GM12878 (cell line): ENCODE measurements at regions not wholly inside any gene's neighbourhood (a gene's known extent, or its start where the extent isn't known, plus 50 kb on each side); places are given as distances from the start of the nearest gene placed in this dataset.

Experiments
- ATAC-seq: fragments of 200-7000 bp; cut with Tn5 transposase; 3 replicates; pipeline ENCODE4 v1.9.1; 2020; ENCODE audit warnings: mild to moderate bottlenecking, moderate library complexity
- BruUV-seq: library from RNA; stranded (reverse); fragments of 400-500 nt; replicated peaks from 2 replicates; lab custom pipeline; 2021; lab: Mats Ljungman, UMichigan
- CTCF ChIA-PET: fragments of 300-600 bp; sonication (Branson Sonifier 250); formaldehyde crosslinking; extraction: SDS; loops from one replicate; lab custom pipeline; 2021; ENCODE audit warnings: inconsistent platforms; lab: Yijun Ruan, JAX
- POLR2A ChIA-PET: fragments of 350-600 bp; formaldehyde crosslinking; extraction: SDS; loops from one replicate; lab custom pipeline; 2021; ENCODE audit warnings: inconsistent platforms; lab: Charles Lee
- RAD21 ChIA-PET: fragments of 300-600 bp; sonication (Branson Sonifier 250); formaldehyde crosslinking; loops from one replicate; lab custom pipeline; 2023; ENCODE audit warnings: antibody characterized with exemption; ENCODE audit not compliant: unreplicated experiment; lab: Charles Lee
- SMC1A ChIA-PET: fragments of 300-600 bp; sonication (Branson Sonifier 250); formaldehyde crosslinking; loops from one replicate; lab custom pipeline; 2023; ENCODE audit not compliant: unreplicated experiment, uncharacterized antibody; lab: Charles Lee
- DNase-seq: peaks from one replicate; pipeline ENCODE4 v3.0.0-alpha.2; 2011; ENCODE audit warnings: low read depth, low spot score
- FAIRE-seq: peaks from 3 replicates; lab custom pipeline; 2011; peaks lifted over from hg19 to GRCh38; lab: Jason Lieb, UNC
- H2AFZ ChIP-seq: 2 replicates; pipeline ENCODE4 v1.6.0; 2011; ENCODE audit warnings: low read depth, low read length, control low read depth; ENCODE audit not compliant: control insufficient read depth
- H3K27ac ChIP-seq: 2 replicates; pipeline ENCODE4 v1.5.1; 2011; ENCODE audit warnings: control low read depth; ENCODE audit not compliant: control insufficient read depth, insufficient read depth
- H3K27me3 ChIP-seq, 2 experiments: replicated peaks in 1 of 2; 2 replicates each; pipeline versions ENCODE4 v1.6.0 to v1.6.1; 2011; ENCODE audit warnings: low read length in 1 of 2; ENCODE audit not compliant: control insufficient read depth in 2 of 2, insufficient read depth in 2 of 2
- H3K36me3 ChIP-seq, 2 experiments: 2 replicates each; pipeline ENCODE4 v1.5.1; 2011; ENCODE audit warnings: low read length in 1 of 2; ENCODE audit not compliant: control insufficient read depth in 2 of 2, insufficient read depth in 2 of 2
- H3K4me1 ChIP-seq: 2 replicates; pipeline ENCODE4 v1.6.1; 2011; ENCODE audit warnings: mild to moderate bottlenecking, low read length, moderate library complexity, mixed read lengths; ENCODE audit not compliant: control insufficient read depth, insufficient read depth
- H3K4me2 ChIP-seq: 2 replicates; pipeline ENCODE4 v1.6.0; 2011; ENCODE audit warnings: control low read depth; ENCODE audit not compliant: control insufficient read depth, insufficient read depth
- H3K4me3 ChIP-seq: fragments of 200-600 bp; sonication (generic); 2 replicates; pipeline ENCODE4 v1.5.1; 2016
- H3K79me2 ChIP-seq: 2 replicates; pipeline ENCODE4 v1.6.0; 2011; ENCODE audit warnings: low read length; ENCODE audit not compliant: control insufficient read depth, insufficient read depth
- H3K9ac ChIP-seq: 2 replicates; pipeline ENCODE4 v1.8.0; 2011; ENCODE audit warnings: low read length, control low read depth, mixed read lengths; ENCODE audit not compliant: control insufficient read depth, insufficient read depth
- H3K9me3 ChIP-seq: replicated peaks from 3 replicates; pipeline ENCODE4 v1.5.1; 2011; ENCODE audit warnings: mild to moderate bottlenecking, low read length; ENCODE audit not compliant: control insufficient read depth, insufficient read depth
- H4K20me1 ChIP-seq: 2 replicates; pipeline ENCODE4 v1.6.0; 2011; ENCODE audit not compliant: control insufficient read depth, insufficient read depth
- CHD4 ChIP-seq: fragments of 200-600 bp; sonication (generic); IDR thresholded peaks from 2 replicates; pipeline ENCODE4 v1.6.1; 2016; ENCODE audit warnings: mild to moderate bottlenecking
- CREM ChIP-seq: IDR thresholded peaks from 2 replicates; pipeline ENCODE4 v1.6.1; 2014; ENCODE audit warnings: antibody characterized with exemption, low read depth
- CUX1 ChIP-seq: IDR thresholded peaks from 2 replicates; pipeline ENCODE4 v1.6.1; 2012; ENCODE audit warnings: improper control_type of control experiment, low read depth, low read length; ENCODE audit not compliant: insufficient replicate concordance
- FOXM1 ChIP-seq: IDR thresholded peaks from 2 replicates; pipeline ENCODE4 v1.6.1; 2012; ENCODE audit warnings: low read depth, mild to moderate bottlenecking, inconsistent platforms, low read length, moderate library complexity
- GABPA ChIP-seq: IDR thresholded peaks from 2 replicates; pipeline ENCODE4 v1.6.1; 2014; ENCODE audit warnings: antibody characterized with exemption, low read depth, mild to moderate bottlenecking, inconsistent platforms
- IKZF1 ChIP-seq: fragments of 450-650 bp; conservative IDR thresholded peaks from 2 replicates; pipeline ENCODE4 v1.6.1; 2017; ENCODE audit warnings: antibody characterized with exemption, mild to moderate bottlenecking
- IRF5 ChIP-seq: fragments of 450-650 bp; IDR thresholded peaks from 2 replicates; pipeline ENCODE4 v1.6.1; 2017; ENCODE audit warnings: borderline replicate concordance
- MYB ChIP-seq: fragments of 150-350 bp; IDR thresholded peaks from 2 replicates; pipeline ENCODE4 v1.6.1; 2014; ENCODE audit warnings: mild to moderate bottlenecking, low read depth, low read length, borderline replicate concordance
- NRF1 ChIP-seq: conservative IDR thresholded peaks from 2 replicates; pipeline ENCODE4 v1.6.1; 2011; ENCODE audit warnings: mild to moderate bottlenecking, low read depth, low read length, improper control_type of control experiment
- STAT1 ChIP-seq: fragments of 450-650 bp; conservative IDR thresholded peaks from 2 replicates; pipeline ENCODE4 v1.6.1; 2014; ENCODE audit warnings: antibody characterized with exemption, mild to moderate bottlenecking
- STAT3 ChIP-seq: IDR thresholded peaks from 2 replicates; pipeline ENCODE4 v1.6.1; 2011; ENCODE audit warnings: low read depth, low read length, improper control_type of control experiment
- TAF1 ChIP-seq: IDR thresholded peaks from 2 replicates; pipeline ENCODE4 v1.6.1; 2011; ENCODE audit warnings: mild to moderate bottlenecking, low read depth, low read length, borderline replicate concordance
- TBL1XR1 ChIP-seq: IDR thresholded peaks from 2 replicates; pipeline ENCODE4 v1.6.1; 2012; ENCODE audit warnings: low read depth, low read length, improper control_type of control experiment
- ZNF217 ChIP-seq: fragments of 450-650 bp; IDR thresholded peaks from 2 replicates; pipeline ENCODE4 v1.6.1; 2017; ENCODE audit warnings: antibody characterized with exemption, mild to moderate bottlenecking
- ZNF622 ChIP-seq: fragments of 450-650 bp; IDR thresholded peaks from 2 replicates; pipeline ENCODE4 v1.6.1; 2017; ENCODE audit warnings: mild to moderate bottlenecking, inconsistent platforms
- WGBS: methylation state at CpG from one replicate; pipeline ENCODE4 v1.1.6; 2016; ENCODE audit warnings: low lambda C conversion rate; ENCODE audit not compliant: insufficient replicate concordance, insufficient coverage; ENCODE audit errors: missing lambda C conversion rate; 5-methylcytosine and 5-hydroxymethylcytosine counted together
- in situ Hi-C: fragments of 300-500 bp; cut with MboI; formaldehyde crosslinking; loops from 9 replicates; pipeline ENCODE4 v1.14.3; 2018; ENCODE audit warnings: mixed read lengths
- intact Hi-C: fragments of 100-400 bp; cut with micrococcal nuclease; formaldehyde crosslinking; loops from one replicate; pipeline ENCODE4 v1.14.2; 2022; ENCODE audit not compliant: unreplicated experiment

DNA sequence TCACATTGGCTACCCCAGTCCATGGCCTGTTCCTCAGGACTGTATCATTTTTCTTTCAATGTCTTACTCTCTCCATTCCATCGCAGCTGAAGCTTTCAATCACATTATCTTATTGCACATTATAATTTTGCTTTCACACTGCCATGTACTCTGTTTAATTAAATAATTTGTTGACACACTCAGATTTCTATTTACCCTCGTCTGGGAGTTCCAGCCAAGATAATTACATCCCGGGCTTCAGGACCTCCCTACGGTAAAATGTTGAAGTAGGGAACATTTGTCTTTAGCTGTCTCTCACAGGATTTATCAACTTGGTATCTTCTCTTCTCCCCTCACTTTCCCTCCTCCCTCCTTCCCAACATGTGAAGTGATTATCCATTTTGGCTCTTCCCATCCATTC is 177.2 kb upstream of the RASSF8 start (continued):
- TF ChIP-seq CUX1 (no peak), STAT1 (no peak), GABPA (no peak)

DNA sequence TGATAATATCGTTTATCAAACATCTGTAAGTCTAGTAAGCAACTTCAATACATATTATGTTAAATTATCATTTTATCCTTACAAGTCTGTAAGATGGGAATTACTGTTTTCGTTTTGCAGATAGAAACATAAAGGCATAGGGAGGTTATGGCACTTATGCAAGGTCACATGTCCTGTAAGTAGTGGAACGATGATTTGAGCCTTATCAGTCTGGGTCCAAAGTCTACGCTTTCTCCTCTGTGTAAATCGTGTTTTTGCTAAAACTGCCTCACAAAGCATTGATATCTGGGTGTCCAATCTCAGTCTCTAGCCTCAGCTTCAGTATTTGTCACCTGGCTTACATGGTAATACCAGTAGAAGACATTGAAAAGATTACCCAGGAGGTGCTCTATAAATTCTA is 174.9 kb upstream of the RASSF8 start:
- in situ Hi-C loops (no loop called here), intact Hi-C loops (no loop called here)
- FAIRE-seq = no peak
- no peak for ATAC-seq
- POLR2A ChIA-PET = no interaction called here
- no peaks in the 10 kb centered on the region for H3K36me3 ChIP-seq
- H4K20me1 ChIP-seq = no peaks in the 10 kb centered on the region
- no peaks in the 10 kb centered on the region for H3K79me2 ChIP-seq
- SMC1A ChIA-PET = interaction anchor here (1.0 kb wide), 1 partner anchor 187 kb away, joined by 3 read pairs; no protein-coding TSS in a partner anchor
- TF ChIP-seq MYB (no peak), CREM (no peak), ZNF622 (no peak), STAT3 (no peak), FOXM1 (no peak), ZNF217 (no peak), TBL1XR1 (no peak), CHD4 (no peak), IRF5 (no peak), NRF1 (no peak), IKZF1 (no peak), TAF1 (no peak)
- RAD21 ChIA-PET = no interaction called here
- CTCF ChIA-PET = no interaction called here
- no peaks in the 10 kb centered on the region for H3K4me1 ChIP-seq
- H3K27ac ChIP-seq = no peak overlapping the region
- no peak overlapping the region for H3K9ac ChIP-seq
- no peak overlapping the region for H3K4me2 ChIP-seq
- DNase-seq = no peak
- WGBS = 17% methylated on average over 5 of the region's 5 CpGs
- no peaks in the 10 kb centered on the region for H3K9me3 ChIP-seq
- no peaks in the 10 kb centered on the region for H3K27me3 ChIP-seq
- H3K4me3 ChIP-seq = no peak overlapping the region
- no peak overlapping the region for H2AFZ ChIP-seq
- no TSS peak for BruUV-seq
